GM12872 (cell line): ENCODE measurements at regions not wholly inside any gene's neighbourhood (a gene's known extent, or its start where the extent isn't known, plus 50 kb on each side); places are given as distances from the start of the nearest gene placed in this dataset.

ENCODE experiments used
- TF ChIP-seq, protein P1 (sequence below): IDR thresholded peaks from 3 replicates; pipeline ENCODE4 v1.5.1; 2011; ENCODE audit warnings: low read depth, mild to moderate bottlenecking, low read length, moderate library complexity; ENCODE audit not compliant: insufficient read depth

DNA sequence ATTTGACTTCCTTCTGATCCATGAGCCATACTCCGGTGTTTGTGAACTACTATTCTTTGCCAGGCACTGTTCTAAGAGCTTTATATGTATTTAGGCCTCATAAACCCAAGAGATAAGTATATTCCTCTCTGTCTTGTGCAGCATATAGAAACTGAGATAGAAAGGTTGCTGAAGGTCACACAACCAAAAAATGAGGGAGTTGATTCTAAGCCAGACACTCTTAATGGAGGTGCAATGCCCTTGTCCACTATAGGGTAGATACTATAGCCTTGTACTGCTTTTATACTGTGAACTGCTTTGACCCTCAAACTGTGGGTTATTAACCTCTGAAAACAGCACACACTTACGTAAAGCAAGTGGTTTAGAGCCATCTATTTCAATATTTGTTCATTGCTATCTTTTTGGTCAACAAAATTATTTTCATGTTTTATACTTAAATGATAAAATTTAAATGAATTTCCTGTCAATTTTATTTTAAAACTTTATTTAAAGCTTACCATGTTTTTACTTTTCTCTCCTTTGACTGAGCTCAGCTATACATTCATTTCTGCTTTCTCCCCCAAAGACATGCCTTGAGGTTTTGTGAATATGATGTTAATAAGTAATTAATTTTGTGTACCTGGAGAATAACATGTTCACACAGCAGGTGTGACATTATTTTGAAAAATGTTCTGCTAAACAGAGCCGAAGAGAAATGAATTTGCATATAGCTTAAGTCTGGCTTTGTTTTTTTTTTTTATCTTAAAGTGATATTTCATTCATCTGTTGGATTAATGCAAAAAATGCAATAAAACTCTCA lies 687.3 kb downstream of the DNAJB9 start:
- TF ChIP-seq, protein P1, sequence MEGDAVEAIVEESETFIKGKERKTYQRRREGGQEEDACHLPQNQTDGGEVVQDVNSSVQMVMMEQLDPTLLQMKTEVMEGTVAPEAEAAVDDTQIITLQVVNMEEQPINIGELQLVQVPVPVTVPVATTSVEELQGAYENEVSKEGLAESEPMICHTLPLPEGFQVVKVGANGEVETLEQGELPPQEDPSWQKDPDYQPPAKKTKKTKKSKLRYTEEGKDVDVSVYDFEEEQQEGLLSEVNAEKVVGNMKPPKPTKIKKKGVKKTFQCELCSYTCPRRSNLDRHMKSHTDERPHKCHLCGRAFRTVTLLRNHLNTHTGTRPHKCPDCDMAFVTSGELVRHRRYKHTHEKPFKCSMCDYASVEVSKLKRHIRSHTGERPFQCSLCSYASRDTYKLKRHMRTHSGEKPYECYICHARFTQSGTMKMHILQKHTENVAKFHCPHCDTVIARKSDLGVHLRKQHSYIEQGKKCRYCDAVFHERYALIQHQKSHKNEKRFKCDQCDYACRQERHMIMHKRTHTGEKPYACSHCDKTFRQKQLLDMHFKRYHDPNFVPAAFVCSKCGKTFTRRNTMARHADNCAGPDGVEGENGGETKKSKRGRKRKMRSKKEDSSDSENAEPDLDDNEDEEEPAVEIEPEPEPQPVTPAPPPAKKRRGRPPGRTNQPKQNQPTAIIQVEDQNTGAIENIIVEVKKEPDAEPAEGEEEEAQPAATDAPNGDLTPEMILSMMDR = no peak

DNA sequence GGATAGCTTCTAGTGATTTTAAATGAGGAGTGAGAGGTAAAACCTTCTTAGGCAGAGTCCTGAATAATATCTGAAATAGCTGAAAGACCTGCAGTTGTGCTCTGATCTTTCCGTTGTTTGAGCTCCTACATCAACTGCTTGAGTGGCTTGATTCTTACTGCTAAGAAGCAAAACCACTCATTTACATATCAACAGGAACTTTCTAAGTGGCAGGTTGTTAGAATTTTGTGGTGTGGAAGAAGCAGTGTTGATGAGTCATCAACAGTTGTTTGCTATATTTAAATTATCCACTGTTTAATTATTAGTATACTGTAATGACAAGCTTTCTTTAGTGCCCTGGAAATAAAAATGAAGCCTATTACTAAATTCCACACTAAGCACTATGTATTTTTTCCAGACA lies 689.5 kb downstream of the DNAJB9 start:
- TF ChIP-seq, protein P1 = no peak

DNA sequence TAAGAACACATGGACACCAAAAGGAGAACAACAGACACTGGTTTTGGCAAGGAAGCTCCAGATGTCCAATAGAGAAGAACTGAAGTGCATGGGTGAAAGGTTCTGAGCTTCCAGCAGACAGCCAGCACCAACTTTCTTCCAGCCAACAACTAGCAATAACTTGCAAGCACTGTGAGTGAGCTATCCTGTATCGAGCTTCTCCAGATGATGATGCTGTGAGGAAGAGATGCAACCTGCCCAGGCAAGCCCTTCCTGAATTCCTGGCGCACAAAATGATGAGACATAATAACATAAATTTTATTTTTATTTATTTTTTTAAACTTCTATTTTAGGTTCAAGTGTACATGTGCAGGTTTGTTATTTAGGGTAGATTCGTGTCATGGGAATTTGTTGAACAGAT lies 692.1 kb downstream of the DNAJB9 start:
- TF ChIP-seq, protein P1 = no peak

DNA sequence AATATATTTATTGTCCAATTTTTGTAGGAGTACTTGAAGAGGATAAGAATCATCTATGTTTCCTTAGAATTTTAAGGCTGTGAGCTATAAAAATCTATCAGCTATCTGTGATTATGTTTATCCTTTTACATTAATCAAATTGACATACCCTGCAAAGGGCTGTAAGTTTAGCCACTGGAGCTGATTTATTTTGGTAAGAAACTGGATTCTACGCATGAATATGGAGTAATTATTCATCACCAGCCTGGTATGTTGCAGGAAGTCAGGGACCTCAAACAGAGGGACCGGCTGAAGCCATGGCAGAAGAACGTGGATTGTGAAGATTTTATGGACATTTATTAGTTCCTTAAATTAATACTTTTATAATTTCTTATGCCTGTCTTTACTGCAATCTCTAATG lies 696.9 kb downstream of the DNAJB9 start:
- TF ChIP-seq, protein P1 = no peak

DNA sequence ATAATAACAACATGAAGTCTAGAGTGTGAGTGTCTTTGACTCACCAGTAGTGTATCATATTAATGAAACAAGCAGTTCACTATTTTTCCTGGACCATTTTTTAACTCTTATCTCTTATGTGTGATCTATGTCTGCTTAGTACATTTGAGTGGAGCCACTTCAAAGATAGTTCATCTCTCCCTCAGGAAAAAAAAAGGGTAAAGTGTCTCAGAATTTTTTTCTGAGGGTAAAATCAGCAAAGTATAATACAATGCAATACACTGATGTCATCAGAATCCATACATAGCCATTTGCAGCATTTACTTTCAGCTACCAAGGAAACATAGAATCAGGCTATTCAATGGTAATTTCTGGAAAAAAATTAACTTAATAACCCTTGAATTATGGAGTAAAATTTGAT lies 706.7 kb downstream of the DNAJB9 start:
- TF ChIP-seq, protein P1 = no peak

DNA sequence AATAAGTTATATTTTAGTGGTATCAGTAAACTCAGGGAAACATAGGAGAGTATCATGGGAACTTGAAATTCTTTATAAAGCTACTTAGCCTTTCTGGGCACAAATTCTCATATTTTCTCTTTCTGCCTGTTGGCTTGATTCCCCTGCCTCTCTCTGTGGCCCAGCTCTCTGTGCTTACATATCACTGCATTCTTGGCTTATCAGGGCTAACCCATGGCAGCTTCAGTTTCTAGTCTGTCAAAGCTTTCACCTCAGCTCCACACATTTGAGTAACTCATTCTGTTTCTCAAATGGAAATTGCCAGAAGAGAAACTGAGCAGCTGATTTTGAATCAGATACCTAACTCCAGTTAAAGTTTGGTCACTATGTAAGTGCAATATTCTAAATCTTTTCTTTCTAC lies 713.1 kb downstream of the DNAJB9 start:
- TF ChIP-seq, protein P1 = no peak

DNA sequence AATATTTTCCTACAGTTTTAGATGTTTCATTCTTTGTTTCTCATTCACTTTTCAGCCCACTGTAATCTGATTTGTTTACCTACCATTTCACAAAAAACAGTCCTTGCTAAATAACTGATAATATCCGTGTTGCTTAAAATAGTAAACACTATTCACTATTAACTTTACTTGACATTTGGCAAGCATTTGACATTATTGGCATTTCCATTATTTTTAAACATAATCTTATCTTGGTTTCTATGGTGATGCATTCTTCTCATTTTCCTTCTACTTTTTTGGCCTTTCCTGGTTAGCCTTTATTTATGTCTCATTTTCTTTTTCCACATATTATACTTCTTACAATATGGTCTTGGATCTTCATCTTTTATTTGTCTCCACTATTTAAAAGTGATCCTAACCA lies 715.3 kb downstream of the DNAJB9 start:
- TF ChIP-seq, protein P1 = no peak
